ENCODE measurements at regions not wholly inside any gene's neighbourhood (a gene's known extent, or its start where the extent isn't known, plus 50 kb on each side); places are given as distances from the start of the nearest gene placed in this dataset.

GRCh38 chr14:105903971-105904370, 377.6 kb downstream of the TMEM121 start:
- TF ChIP-seq CTCF (IDR thresholded peaks at IDR 0.05) (no peak), POLR2A (IDR thresholded peaks at IDR 0.05) (no peak)

All from stomach (tissue), 4 donors.